AG09309 (cell line): ENCODE measurements at regions not wholly inside any gene's neighbourhood (a gene's known extent, or its start where the extent isn't known, plus 50 kb on each side); places are given as distances from the start of the nearest gene placed in this dataset.
A peak's percentile ranks its signal among the peaks of the same experiment; 100 is the strongest.

ENCODE experiments used
- DNase-seq: peaks from one replicate; pipeline ENCODE4 v3.0.0-alpha.2; 2010; ENCODE audit warnings: low read depth
- H3K4me3 ChIP-seq: 2 replicates; pipeline ENCODE4 v1.5.1; 2011; ENCODE audit warnings: mild to moderate bottlenecking, low read depth, low read length, moderate library complexity; ENCODE audit not compliant: control insufficient read depth
- CTCF ChIP-seq: IDR thresholded peaks from 2 replicates; pipeline ENCODE4 v1.5.1; 2011; ENCODE audit warnings: mild to moderate bottlenecking, low read depth, low read length, inconsistent platforms; ENCODE audit not compliant: insufficient read depth, control insufficient read depth; ENCODE audit errors: missing control alignments

DNA sequence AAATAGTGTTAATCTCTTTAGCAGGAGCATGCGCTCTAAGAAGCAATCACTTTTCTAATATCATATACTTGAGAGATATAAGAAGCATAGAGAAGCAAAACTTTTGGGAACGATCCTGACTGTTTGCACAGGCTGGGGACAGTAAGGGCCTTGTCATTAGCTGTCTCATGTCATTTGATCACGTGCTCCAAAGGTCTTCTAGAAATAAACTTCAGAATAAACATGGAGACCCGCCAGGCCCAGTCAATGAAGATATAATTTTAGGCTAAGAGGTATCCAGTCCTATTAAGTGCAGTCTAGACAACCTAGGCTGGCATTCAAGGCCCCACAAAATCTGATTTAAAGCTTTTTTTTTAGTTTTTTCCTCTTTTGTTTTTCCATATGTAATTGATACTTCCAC, 111.0 kb upstream of the APC start:
- no peak for DNase-seq
- no peak for TF ChIP-seq CTCF
- no peak overlapping the region for H3K4me3 ChIP-seq

- TF ChIP-seq CTCF, result no peak
- DNase-seq, result no peak
- H3K4me3 ChIP-seq, result no peak overlapping the region
Observed at GRCh38 chr5:112628214-112628980, 109.3 kb upstream of the APC start.

DNA sequence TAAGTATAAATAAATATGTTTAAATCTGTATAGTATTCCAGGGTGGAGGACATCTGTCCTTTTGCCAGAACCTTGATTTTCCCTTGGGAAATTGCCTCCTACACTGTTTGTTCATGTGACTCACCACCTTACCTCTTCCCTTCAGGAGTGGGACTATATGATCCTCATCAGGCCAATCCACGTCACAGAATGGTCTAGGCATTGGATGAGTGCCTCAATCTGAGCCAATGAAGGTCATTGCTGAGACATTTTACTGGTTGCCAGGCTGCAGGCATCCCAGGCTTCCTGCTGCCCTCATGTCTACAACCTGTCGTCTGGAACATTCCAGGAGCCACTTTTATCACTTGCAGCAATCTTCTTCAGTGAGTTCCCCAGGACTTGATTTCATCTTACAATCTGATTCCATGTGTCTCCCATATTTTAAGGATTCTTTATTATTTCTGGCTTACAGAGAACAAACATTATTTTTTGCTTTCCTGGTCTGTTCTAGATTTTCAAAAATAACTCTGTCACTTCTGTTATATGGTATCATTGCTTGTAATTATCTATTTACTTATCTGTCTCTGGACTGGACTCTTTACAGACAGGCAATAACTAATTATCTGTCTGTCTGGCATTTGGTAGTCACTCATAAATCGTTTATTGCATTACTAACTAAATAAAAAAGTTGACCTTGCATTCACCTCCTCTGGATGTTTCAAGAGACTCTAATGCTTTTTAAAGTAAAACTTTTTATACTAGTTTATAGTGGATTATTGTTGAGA, 107.3 kb upstream of the APC start:
- no peak for TF ChIP-seq CTCF
- H3K4me3 ChIP-seq, result no peak overlapping the region
- DNase-seq, result no peak

GRCh38 chr5:112634166-112634565, 103.5 kb upstream of the APC start:
- no peak for TF ChIP-seq CTCF
- peak; percentile 7 for DNase-seq
- H3K4me3 ChIP-seq, result no peak overlapping the region

- DNase-seq, result no peak
- no peak overlapping the region for H3K4me3 ChIP-seq
- TF ChIP-seq CTCF, result no peak
Observed at GRCh38 chr5:112634796-112635195, 102.9 kb upstream of the APC start.

DNA sequence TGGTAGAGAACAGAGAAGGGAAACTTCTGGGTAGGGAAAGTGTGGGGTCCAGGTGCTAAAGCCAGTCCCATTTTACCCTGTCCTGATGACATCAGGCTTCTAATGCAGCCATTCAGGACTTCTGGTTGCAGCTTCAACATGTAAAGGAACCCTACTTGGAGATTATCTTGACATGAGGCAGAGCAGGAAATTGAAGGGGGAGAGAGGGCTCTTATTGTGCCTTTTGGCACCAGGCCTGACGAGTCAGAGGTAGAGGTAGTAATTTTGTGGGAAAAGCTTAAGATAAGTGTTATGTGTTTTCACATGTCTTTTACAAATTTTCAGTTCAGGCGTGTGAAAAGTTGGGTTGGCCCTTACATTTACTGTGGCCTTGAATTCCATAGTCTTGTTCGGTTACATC, 102.4 kb upstream of the APC start:
- no peak for TF ChIP-seq CTCF
- H3K4me3 ChIP-seq, result no peak overlapping the region
- DNase-seq, result no peak
